ENCODE measurements at regions not wholly inside any gene's neighbourhood (a gene's known extent, or its start where the extent isn't known, plus 50 kb on each side); places are given as distances from the start of the nearest gene placed in this dataset.

DNA sequence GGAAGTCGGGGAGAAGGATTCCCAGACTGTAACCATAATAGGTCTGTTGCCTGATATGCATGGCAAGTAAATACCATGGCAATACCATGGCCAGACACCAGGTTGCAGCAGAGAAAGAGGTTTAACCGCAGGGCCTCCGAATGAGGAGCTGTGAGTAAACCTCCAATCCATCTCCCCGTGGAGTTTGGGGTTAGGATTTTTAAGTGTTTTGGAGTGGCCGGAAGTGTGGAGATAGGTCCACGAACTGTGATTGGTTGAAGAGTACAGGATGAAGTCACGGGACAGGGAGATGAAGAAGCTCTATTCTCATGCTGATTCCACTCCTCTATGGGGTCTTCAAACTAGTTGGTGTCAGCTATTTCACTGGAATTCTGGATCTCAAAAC lies 127.9 kb downstream of the ST8SIA2 start:
- TF ChIP-seq, protein P1, sequence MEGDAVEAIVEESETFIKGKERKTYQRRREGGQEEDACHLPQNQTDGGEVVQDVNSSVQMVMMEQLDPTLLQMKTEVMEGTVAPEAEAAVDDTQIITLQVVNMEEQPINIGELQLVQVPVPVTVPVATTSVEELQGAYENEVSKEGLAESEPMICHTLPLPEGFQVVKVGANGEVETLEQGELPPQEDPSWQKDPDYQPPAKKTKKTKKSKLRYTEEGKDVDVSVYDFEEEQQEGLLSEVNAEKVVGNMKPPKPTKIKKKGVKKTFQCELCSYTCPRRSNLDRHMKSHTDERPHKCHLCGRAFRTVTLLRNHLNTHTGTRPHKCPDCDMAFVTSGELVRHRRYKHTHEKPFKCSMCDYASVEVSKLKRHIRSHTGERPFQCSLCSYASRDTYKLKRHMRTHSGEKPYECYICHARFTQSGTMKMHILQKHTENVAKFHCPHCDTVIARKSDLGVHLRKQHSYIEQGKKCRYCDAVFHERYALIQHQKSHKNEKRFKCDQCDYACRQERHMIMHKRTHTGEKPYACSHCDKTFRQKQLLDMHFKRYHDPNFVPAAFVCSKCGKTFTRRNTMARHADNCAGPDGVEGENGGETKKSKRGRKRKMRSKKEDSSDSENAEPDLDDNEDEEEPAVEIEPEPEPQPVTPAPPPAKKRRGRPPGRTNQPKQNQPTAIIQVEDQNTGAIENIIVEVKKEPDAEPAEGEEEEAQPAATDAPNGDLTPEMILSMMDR (IDR thresholded peaks at IDR 0.05; ENCODE audit: poor library complexity) = peak; percentile 76
- no peak for TF ChIP-seq EZH2 (IDR thresholded peaks at IDR 0.05; ENCODE audit: borderline replicate concordance)
